IMR-90 (cell line): ENCODE measurements at regions not wholly inside any gene's neighbourhood (a gene's known extent, or its start where the extent isn't known, plus 50 kb on each side); places are given as distances from the start of the nearest gene placed in this dataset.

Experiments used
- ATAC-seq: fragments of 200-7000 bp; cut with Tn5 transposase; 2 replicates; pipeline ENCODE4 v1.9.1; 2020; ENCODE audit warnings: low read depth, mild to moderate bottlenecking, moderate library complexity
- BruUV-seq: library from RNA; stranded (reverse); fragments of 400-500 nt; replicated peaks from 2 replicates; lab custom pipeline; 2021; lab: Mats Ljungman, UMichigan
- CTCF ChIA-PET: fragments of 300-600 bp; formaldehyde crosslinking; extraction: SDS; loops from one replicate; lab custom pipeline; 2021; ENCODE audit warnings: antibody characterized with exemption; lab: Yijun Ruan, JAX
- POLR2A ChIA-PET: fragments of 300-600 bp; sonication (Branson Sonifier 250); formaldehyde crosslinking; loops from one replicate; lab custom pipeline; 2022; ENCODE audit warnings: antibody characterized with exemption; ENCODE audit not compliant: unreplicated experiment; lab: Charles Lee
- DNase-seq: peaks from one replicate; pipeline ENCODE4 v3.0.0; 2013
- H2AFZ ChIP-seq: replicated peaks from 2 replicates; pipeline ENCODE3; 2013; ENCODE audit warnings: low read length, mild to moderate bottlenecking; ENCODE audit not compliant: poor library complexity
- H2AK5ac ChIP-seq: 2 replicates; pipeline ENCODE4 v1.6.1; 2013; ENCODE audit warnings: low read depth, low read length, inconsistent platforms
- H2AK9ac ChIP-seq: replicated peaks from 2 replicates; pipeline ENCODE3; 2013; ENCODE audit warnings: mild to moderate bottlenecking, low read depth, low read length, moderate library complexity; ENCODE audit not compliant: poor library complexity
- H2BK120ac ChIP-seq: 2 replicates; pipeline ENCODE4 v1.6.1; 2013; ENCODE audit warnings: low read depth, low read length, inconsistent platforms
- H2BK15ac ChIP-seq: 3 replicates; pipeline ENCODE4 v1.6.1; 2013; ENCODE audit warnings: low read depth, low read length, inconsistent platforms
- H2BK20ac ChIP-seq: 2 replicates; pipeline ENCODE4 v1.6.1; 2013; ENCODE audit warnings: low read depth, mild to moderate bottlenecking, inconsistent platforms, low read length, moderate library complexity
- H2BK5ac ChIP-seq: 2 replicates; pipeline ENCODE4 v1.6.1; 2013; ENCODE audit warnings: mild to moderate bottlenecking, low read depth, low read length, inconsistent platforms; ENCODE audit not compliant: poor library complexity, severe bottlenecking
- H3K14ac ChIP-seq: replicated peaks from 2 replicates; pipeline ENCODE4 v1.6.1; 2013; ENCODE audit warnings: low read depth, low read length, inconsistent platforms
- H3K18ac ChIP-seq: 2 replicates; pipeline ENCODE4 v1.6.1; 2013; ENCODE audit warnings: low read depth, low read length, control low read depth
- H3K23ac ChIP-seq: 2 replicates; pipeline ENCODE4 v1.6.1; 2013; ENCODE audit warnings: low read depth, low read length, inconsistent platforms
- H3K27ac ChIP-seq: 2 replicates; pipeline ENCODE4 v1.5.1; 2013; ENCODE audit warnings: mild to moderate bottlenecking, control low read depth, low read length; ENCODE audit not compliant: insufficient read depth
- H3K27me3 ChIP-seq: 2 replicates; pipeline ENCODE4 v1.6.1; 2013; ENCODE audit warnings: low read length; ENCODE audit not compliant: control insufficient read depth, insufficient read depth
- H3K36me3 ChIP-seq: 2 replicates; pipeline ENCODE4 v1.6.1; 2013; ENCODE audit warnings: low read length, mixed read lengths; ENCODE audit not compliant: control insufficient read depth, insufficient read depth
- H3K4ac ChIP-seq: 2 replicates; pipeline ENCODE4 v1.6.1; 2013; ENCODE audit warnings: low read depth, low read length, inconsistent platforms
- H3K4me1 ChIP-seq: 2 replicates; pipeline ENCODE4 v1.6.1; 2013; ENCODE audit warnings: low read length, mixed read lengths; ENCODE audit not compliant: control insufficient read depth, insufficient read depth
- H3K4me2 ChIP-seq: 2 replicates; pipeline ENCODE4 v1.6.1; 2013; ENCODE audit warnings: low read depth, mild to moderate bottlenecking, control low read depth, low read length, moderate library complexity
- H3K4me3 ChIP-seq: 2 replicates; pipeline ENCODE4 v1.5.1; 2013; ENCODE audit warnings: low read depth, mild to moderate bottlenecking, control low read depth, low read length, moderate library complexity; ENCODE audit not compliant: insufficient read depth
- H3K56ac ChIP-seq: 2 replicates; pipeline ENCODE4 v1.6.1; 2013; ENCODE audit warnings: low read length, inconsistent platforms; ENCODE audit not compliant: insufficient read depth; ENCODE audit errors: extremely low read depth
- H3K79me1 ChIP-seq, 2 experiments: 2 replicates each; pipeline ENCODE4 v1.6.1; 2013; ENCODE audit warnings: low read length in 2 of 2, inconsistent platforms in 1 of 2, low read depth in 1 of 2
- H3K9ac ChIP-seq: 2 replicates; pipeline ENCODE4 v1.6.1; 2013; ENCODE audit warnings: low read depth, low read length, control low read depth
- H3K9me1 ChIP-seq: 2 replicates; pipeline ENCODE4 v1.6.1; 2013; ENCODE audit warnings: low read length, inconsistent platforms; ENCODE audit not compliant: insufficient read depth
- H3K9me3 ChIP-seq: 2 replicates; pipeline ENCODE4 v1.6.1; 2013; ENCODE audit warnings: low read length; ENCODE audit not compliant: control insufficient read depth, insufficient read depth
- H4K20me1 ChIP-seq: 2 replicates; pipeline ENCODE4 v1.6.1; 2013; ENCODE audit warnings: low read length, inconsistent platforms; ENCODE audit not compliant: insufficient read depth
- H4K5ac ChIP-seq: 2 replicates; pipeline ENCODE4 v1.6.1; 2013; ENCODE audit warnings: mild to moderate bottlenecking, low read depth, low read length, control low read depth
- H4K8ac ChIP-seq, 2 experiments: 2 replicates each; pipeline ENCODE4 v1.6.1; 2013; ENCODE audit warnings: low read depth in 2 of 2, low read length in 2 of 2, control low read depth in 1 of 2, inconsistent platforms in 1 of 2
- H4K91ac ChIP-seq: 2 replicates; pipeline ENCODE4 v1.6.1; 2013; ENCODE audit warnings: low read depth, low read length, inconsistent platforms; ENCODE audit not compliant: insufficient read depth
- BHLHE40 ChIP-seq: fragments of 150-350 bp; IDR thresholded peaks from 2 replicates; pipeline ENCODE4 v1.6.1; 2016; ENCODE audit warnings: mild to moderate bottlenecking, low read depth, low read length
- CEBPB ChIP-seq: IDR thresholded peaks from 2 replicates; pipeline ENCODE4 v1.6.1; 2012; ENCODE audit warnings: low read depth, low read length, improper control_type of control experiment
- CHD1 ChIP-seq: IDR thresholded peaks from 2 replicates; pipeline ENCODE4 v1.6.1; 2012; ENCODE audit warnings: low read depth, low read length, improper control_type of control experiment
- FOS ChIP-seq: fragments of 150-350 bp; IDR thresholded peaks from 2 replicates; pipeline ENCODE4 v1.6.1; 2016; ENCODE audit warnings: low read depth, low read length
- MAFK ChIP-seq: IDR thresholded peaks from 2 replicates; pipeline ENCODE4 v1.6.1; 2012; ENCODE audit warnings: low read depth, low read length, improper control_type of control experiment
- MAZ ChIP-seq: IDR thresholded peaks from 2 replicates; pipeline ENCODE4 v1.6.1; 2012; ENCODE audit warnings: low read depth, mild to moderate bottlenecking, low read length, improper control_type of control experiment, moderate library complexity, borderline replicate concordance
- MXI1 ChIP-seq: IDR thresholded peaks from 2 replicates; pipeline ENCODE4 v1.6.1; 2012; ENCODE audit warnings: low read depth, mild to moderate bottlenecking, low read length, moderate library complexity, borderline replicate concordance
- NFE2L2 ChIP-seq: fragments of 150-350 bp; IDR thresholded peaks from 2 replicates; pipeline ENCODE4 v1.6.1; 2016; ENCODE audit warnings: low read depth, mild to moderate bottlenecking, low read length
- POLR2A ChIP-seq: IDR thresholded peaks from 2 replicates; pipeline ENCODE4 v1.6.1; 2012; ENCODE audit warnings: mild to moderate bottlenecking, low read depth, low read length
- RAD21 ChIP-seq: IDR thresholded peaks from 2 replicates; pipeline ENCODE4 v1.6.1; 2012; ENCODE audit warnings: low read length, improper control_type of control experiment
- RCOR1 ChIP-seq: IDR thresholded peaks from 2 replicates; pipeline ENCODE4 v1.6.1; 2012; ENCODE audit warnings: mild to moderate bottlenecking, low read length, improper control_type of control experiment; ENCODE audit not compliant: insufficient replicate concordance
- RFX5 ChIP-seq: IDR thresholded peaks from 2 replicates; pipeline ENCODE4 v1.8.0; 2012; ENCODE audit warnings: low read depth, mild to moderate bottlenecking, low read length, moderate library complexity
- SMC3 ChIP-seq: fragments of 150-350 bp; IDR thresholded peaks from 2 replicates; pipeline ENCODE4 v1.6.1; 2016; ENCODE audit warnings: low read depth, mild to moderate bottlenecking, antibody characterized with exemption, low read length, moderate library complexity
- WGBS, 2 experiments: methylation state at CpG; one replicate each; pipeline versions ENCODE4 v1.1.5 to v1.1.7; 2013; ENCODE audit warnings: missing lambda C conversion rate in 2 of 2; ENCODE audit not compliant: insufficient read length in 1 of 2; ENCODE audit errors: extremely low coverage in 2 of 2; 5-methylcytosine and 5-hydroxymethylcytosine counted together
- dilution Hi-C: fragments of 300-500 bp; cut with HindIII; formaldehyde crosslinking; loops from one replicate; pipeline ENCODE4 v1.14.3; 2018; ENCODE audit warnings: low sequenced_read_pairs; ENCODE audit not compliant: unreplicated experiment
- in situ Hi-C: fragments of 300-500 bp; cut with MboI; formaldehyde crosslinking; loops from 3 replicates; pipeline ENCODE4 v1.14.3; 2019; ENCODE audit warnings: low sequenced_read_pairs, inconsistent platforms, mixed read lengths
- intact Hi-C: fragments of 100-400 bp; cut with micrococcal nuclease; formaldehyde crosslinking; loops from 2 replicates; pipeline ENCODE4 v1.10.0; 2022
- TF ChIP-seq, protein P1 (sequence below): fragments of 150-350 bp; IDR thresholded peaks from 2 replicates; pipeline ENCODE4 v1.6.1; 2016; ENCODE audit warnings: low read depth, mild to moderate bottlenecking, low read length, moderate library complexity, borderline replicate concordance
- TF ChIP-seq, protein P2 (sequence below): fragments of 150-350 bp; IDR thresholded peaks from 2 replicates; pipeline ENCODE4 v1.6.1; 2017; ENCODE audit warnings: mild to moderate bottlenecking, antibody characterized with exemption, low read length, low read depth
- TF ChIP-seq, protein P3 (sequence below): conservative IDR thresholded peaks from 2 replicates; pipeline ENCODE4 v1.5.1; 2012; ENCODE audit warnings: mild to moderate bottlenecking, low read depth, low read length, improper control_type of control experiment

DNA sequence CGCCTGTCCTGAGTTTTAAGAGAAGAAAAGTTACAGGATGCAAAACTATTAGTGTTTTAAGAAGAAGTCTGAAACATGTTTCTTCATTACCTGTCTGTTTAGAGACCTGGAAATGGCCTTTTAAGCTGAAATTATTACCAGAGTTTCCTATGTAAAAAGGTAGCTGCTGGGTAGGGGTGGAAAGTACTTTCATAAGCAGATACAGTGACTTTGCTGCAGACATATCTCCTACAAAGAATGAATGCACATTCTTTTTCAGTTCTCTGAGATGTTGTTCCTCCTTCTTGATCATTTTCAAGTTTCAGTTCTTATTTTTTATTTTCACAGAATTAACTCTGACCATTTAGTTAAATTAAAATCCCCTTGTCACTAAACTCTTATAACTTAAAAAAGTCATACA is 1329.6 kb downstream of the KCNT2 start:
- Histone ChIP-seq H3K4me2 (no peak overlapping the region), H3K4me1 (no peaks in the 10 kb centered on the region), H3K27ac (no peak overlapping the region), H2AK5ac (no peak overlapping the region), H2AK9ac (no peak overlapping the region), H3K27me3 (no peaks in the 10 kb centered on the region), H3K14ac (no peak overlapping the region), H4K20me1 (no peaks in the 10 kb centered on the region), H3K18ac (no peak overlapping the region), H4K8ac (no peak overlapping the region), H4K5ac (no peak overlapping the region), H4K91ac (no peak overlapping the region), H3K9me1 (no peaks in the 10 kb centered on the region), H2BK20ac (no peak overlapping the region), H3K4ac (no peak overlapping the region), H2AFZ (no peak overlapping the region), H3K9ac (no peak overlapping the region), H3K4me3 (no peak overlapping the region), H3K36me3 (no peaks in the 10 kb centered on the region), H2BK15ac (no peak overlapping the region), H2BK120ac (no peak overlapping the region), H3K23ac (no peak overlapping the region), H3K9me3 (no peaks in the 10 kb centered on the region), H3K56ac (no peak overlapping the region), H2BK5ac (no peak overlapping the region), H3K79me1 (no peaks in the 10 kb centered on the region)
- TF ChIP-seq, protein P1, sequence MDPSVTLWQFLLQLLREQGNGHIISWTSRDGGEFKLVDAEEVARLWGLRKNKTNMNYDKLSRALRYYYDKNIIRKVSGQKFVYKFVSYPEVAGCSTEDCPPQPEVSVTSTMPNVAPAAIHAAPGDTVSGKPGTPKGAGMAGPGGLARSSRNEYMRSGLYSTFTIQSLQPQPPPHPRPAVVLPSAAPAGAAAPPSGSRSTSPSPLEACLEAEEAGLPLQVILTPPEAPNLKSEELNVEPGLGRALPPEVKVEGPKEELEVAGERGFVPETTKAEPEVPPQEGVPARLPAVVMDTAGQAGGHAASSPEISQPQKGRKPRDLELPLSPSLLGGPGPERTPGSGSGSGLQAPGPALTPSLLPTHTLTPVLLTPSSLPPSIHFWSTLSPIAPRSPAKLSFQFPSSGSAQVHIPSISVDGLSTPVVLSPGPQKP = no peak
- TF ChIP-seq RAD21 = no peak
- TF ChIP-seq CEBPB = no peak
- TF ChIP-seq MXI1 = no peak
- TF ChIP-seq CHD1 = no peak
- TF ChIP-seq BHLHE40 = no peak
- TF ChIP-seq, protein P2, sequence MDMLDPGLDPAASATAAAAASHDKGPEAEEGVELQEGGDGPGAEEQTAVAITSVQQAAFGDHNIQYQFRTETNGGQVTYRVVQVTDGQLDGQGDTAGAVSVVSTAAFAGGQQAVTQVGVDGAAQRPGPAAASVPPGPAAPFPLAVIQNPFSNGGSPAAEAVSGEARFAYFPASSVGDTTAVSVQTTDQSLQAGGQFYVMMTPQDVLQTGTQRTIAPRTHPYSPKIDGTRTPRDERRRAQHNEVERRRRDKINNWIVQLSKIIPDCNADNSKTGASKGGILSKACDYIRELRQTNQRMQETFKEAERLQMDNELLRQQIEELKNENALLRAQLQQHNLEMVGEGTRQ = no peak
- TF ChIP-seq MAFK = no peak
- TF ChIP-seq FOS = no peak
- TF ChIP-seq NFE2L2 = no peak
- TF ChIP-seq POLR2A = no peak
- TF ChIP-seq SMC3 = no peak
- TF ChIP-seq RCOR1 = no peak
- TF ChIP-seq, protein P3, sequence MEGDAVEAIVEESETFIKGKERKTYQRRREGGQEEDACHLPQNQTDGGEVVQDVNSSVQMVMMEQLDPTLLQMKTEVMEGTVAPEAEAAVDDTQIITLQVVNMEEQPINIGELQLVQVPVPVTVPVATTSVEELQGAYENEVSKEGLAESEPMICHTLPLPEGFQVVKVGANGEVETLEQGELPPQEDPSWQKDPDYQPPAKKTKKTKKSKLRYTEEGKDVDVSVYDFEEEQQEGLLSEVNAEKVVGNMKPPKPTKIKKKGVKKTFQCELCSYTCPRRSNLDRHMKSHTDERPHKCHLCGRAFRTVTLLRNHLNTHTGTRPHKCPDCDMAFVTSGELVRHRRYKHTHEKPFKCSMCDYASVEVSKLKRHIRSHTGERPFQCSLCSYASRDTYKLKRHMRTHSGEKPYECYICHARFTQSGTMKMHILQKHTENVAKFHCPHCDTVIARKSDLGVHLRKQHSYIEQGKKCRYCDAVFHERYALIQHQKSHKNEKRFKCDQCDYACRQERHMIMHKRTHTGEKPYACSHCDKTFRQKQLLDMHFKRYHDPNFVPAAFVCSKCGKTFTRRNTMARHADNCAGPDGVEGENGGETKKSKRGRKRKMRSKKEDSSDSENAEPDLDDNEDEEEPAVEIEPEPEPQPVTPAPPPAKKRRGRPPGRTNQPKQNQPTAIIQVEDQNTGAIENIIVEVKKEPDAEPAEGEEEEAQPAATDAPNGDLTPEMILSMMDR = no peak
- no peak for TF ChIP-seq MAZ
- no peak for TF ChIP-seq RFX5
- POLR2A ChIA-PET = no interaction called here
- DNase-seq (no peak), ATAC-seq (no peak)
- in situ Hi-C loops (no loop called here), intact Hi-C loops (no loop called here), dilution Hi-C loops (no loop called here)
- CTCF ChIA-PET = no interaction called here
- no CpG with 5 or more reads among the region's 1 CpG for WGBS, 2 experiments
- no TSS peak for BruUV-seq
